T-helper 2 cell (primary cell): ENCODE measurements at regions not wholly inside any gene's neighbourhood (a gene's known extent, or its start where the extent isn't known, plus 50 kb on each side); places are given as distances from the start of the nearest gene placed in this dataset.
A peak's percentile ranks its signal among the peaks of the same experiment; 100 is the strongest.
"Not testable (repeated sequence)": the region's sequence is repeated elsewhere in the genome, so short reads cannot be mapped to it uniquely, and the experiment has no call there.

Source experiments
- DNase-seq, 5 experiments: peaks; one replicate each; pipeline versions ENCODE4 v3.0.0 to v3.0.0-alpha.2; 2012 to 2022

- peak in 3 of 5 experiments; percentile 15 to 96 (median 55) for DNase-seq
Measured at GRCh38 chr20:53872561-53873229, 197.7 kb downstream of the BCAS1 start.

- peak in 2 of 5 experiments; percentile 37 to 75 for DNase-seq
Measured at GRCh38 chr20:53872081-53872541, 198.3 kb downstream of the BCAS1 start.

GRCh38 chr20:53871541-53871940 lies 198.9 kb downstream of the BCAS1 start:
- DNase-seq: no peak

- DNase-seq: no peak
Measured at GRCh38 chr20:53870426-53871315, 199.7 kb downstream of the BCAS1 start.

GRCh38 chr20:53869466-53870258 lies 200.7 kb downstream of the BCAS1 start:
- DNase-seq: peak in 4 of 5 experiments; percentile 47 to 88 (median 54)

- no peak for DNase-seq
Measured at GRCh38 chr20:53867741-53868351, 202.5 kb downstream of the BCAS1 start.

DNA sequence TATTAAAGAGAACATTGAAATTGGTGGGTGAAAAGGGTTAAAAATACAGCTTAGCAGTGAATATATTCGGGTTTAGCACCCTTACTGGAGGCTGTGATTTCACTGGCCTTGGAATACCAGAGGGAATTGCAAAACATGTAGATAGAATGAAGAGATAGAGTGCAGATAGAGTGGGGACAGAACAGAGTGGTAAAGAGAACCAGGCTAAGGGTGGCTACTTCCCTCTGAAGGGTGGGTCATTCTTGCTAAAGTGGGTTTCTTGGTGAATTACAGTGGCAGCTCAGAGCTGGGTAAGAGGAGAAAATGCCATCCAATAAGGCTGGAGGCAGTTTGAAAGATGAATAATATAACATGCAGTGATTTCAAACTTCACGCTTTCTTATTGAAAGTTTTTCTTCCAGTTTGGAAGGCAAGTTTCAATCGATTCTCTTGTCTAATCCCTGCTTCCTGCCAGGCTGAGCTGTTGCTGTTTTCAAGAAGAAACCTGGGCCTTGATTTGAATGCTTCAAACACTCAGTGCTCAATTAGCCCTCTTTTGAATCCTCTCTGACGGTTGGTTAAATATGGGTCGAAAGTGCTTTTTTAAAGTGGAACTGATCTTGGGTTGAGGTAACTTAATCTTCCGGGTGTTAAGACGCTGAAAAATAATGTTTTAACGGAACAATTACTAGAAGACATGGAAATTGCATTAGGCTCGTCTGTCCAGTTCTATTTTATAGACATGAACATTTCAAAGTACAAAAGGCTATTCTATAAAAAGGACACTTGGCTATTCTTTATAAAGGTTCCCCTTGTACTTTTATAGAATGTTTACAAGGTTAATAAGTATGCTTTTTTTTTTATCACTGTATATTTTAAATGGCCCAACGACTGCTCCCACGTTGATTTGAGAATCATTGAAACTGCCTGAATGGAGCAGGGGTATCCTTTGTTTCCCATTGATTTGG lies 203.3 kb downstream of the BCAS1 start:
- DNase-seq: peak in 1 of 5 experiments; percentile 83

DNA sequence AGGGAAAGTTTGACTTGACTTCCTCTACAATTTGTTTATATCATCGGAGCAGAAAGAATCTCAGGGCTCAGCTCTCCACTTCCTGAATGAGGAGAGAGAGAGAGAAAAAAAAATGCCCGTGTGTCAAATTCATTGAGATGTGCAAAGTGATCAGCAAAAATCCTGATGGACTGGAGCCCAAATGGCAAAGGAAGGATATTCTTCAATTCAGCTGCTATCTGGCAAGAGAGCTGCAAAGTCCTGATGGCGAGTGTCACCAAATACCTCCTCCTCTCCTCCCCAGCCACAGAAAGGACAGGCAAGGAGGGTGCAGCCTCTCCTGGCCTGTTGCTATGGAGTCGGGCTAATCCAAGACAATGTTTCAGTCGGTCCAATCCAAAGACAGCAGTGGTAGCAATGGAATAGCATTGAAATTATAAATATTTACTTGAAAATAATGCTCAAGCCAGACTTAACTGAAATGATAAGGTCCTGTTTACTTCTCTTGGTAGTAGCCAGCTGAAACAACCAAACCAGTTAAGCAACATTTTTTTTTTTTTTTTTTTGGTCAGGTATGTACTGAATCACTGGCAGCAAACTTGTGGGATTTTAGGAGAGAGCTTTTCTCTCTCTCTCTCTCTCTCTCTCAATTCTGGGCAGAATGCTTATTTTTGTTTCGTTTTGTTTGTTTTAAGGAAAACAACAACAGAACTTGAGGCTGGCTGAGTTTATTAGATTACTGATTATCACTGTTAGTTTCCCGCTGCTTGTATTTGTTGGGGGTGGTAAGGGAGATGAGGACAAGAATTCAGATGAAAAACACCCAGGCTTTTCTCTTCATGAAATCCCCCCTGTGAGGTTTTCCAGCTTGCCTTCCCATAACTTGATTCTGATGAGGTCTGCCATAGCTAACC lies 204.2 kb downstream of the BCAS1 start:
- peak in 1 of 5 experiments; percentile 58 for DNase-seq

- DNase-seq: not testable (repeated sequence)
Measured at GRCh38 chr20:53864765-53865683, 205.4 kb downstream of the BCAS1 start.

- DNase-seq: peak in 1 of 5 experiments; percentile 49
Measured at GRCh38 chr20:53863923-53864641, 206.3 kb downstream of the BCAS1 start.

DNA sequence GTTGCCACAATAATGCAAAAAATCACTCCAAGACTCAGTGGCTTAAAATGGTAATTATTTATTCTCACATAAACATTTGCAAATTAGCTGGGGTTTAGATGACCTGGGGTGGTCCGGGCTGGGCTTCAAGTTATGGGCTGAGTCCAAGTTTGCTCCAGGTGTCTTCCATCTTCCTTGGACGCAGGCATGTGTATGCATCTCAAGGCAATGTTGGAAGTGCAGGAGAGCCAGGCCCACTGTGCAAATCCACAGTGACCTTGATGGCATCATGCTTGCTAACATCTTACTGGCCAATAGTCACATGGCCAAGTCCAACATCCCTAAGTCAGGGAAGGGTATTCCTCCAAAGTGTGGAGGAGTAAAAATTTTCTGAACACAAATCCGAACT lies 206.9 kb downstream of the BCAS1 start:
- DNase-seq: not testable (repeated sequence)

DNA sequence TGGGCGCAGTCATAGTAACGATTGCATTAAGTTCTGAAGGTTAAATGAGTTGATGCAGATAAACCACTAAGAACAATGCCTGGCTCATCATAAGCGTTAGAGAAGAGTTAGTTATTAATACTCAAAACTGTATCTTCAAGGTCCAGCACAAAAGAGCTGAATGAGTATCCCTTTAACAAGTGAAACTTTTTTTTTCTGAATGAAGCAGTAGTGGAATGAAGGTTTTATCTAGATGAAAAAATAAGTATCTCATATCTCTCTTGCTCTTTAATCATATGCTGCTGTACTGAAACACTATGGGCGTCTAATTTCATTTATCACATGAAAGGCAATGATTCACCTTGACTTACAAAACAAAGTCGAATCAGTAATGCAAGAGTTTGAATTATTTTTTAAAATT lies 207.4 kb downstream of the BCAS1 start:
- DNase-seq: peak in 1 of 5 experiments; percentile 36

GRCh38 chr20:53862490-53862889 lies 207.9 kb downstream of the BCAS1 start:
- not testable (repeated sequence) for DNase-seq

DNA sequence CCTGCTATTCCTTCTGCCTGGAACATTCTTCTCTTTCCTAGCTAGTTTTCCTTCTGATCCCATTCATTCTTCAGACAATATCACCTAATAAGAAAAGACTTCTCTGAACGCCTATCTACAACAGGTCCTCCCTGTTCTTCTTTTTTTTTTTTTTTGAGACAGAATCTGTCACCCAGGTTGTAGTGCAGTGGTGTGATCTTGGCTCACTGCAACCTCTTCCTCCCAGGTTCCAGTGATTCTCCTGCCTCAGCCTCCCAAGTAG lies 208.3 kb downstream of the BCAS1 start:
- not testable (repeated sequence) for DNase-seq

- DNase-seq: no peak
Measured at GRCh38 chr20:53859684-53860083, 210.7 kb downstream of the BCAS1 start.

GRCh38 chr20:53859009-53859408 lies 211.4 kb downstream of the BCAS1 start:
- DNase-seq: not testable (repeated sequence)

GRCh38 chr20:53858516-53858915 lies 211.9 kb downstream of the BCAS1 start:
- DNase-seq: not testable (repeated sequence)

GRCh38 chr20:53857723-53858236 lies 212.6 kb downstream of the BCAS1 start:
- no peak for DNase-seq
